ENCODE measurements at regions not wholly inside any gene's neighbourhood (a gene's known extent, or its start where the extent isn't known, plus 50 kb on each side); places are given as distances from the start of the nearest gene placed in this dataset.
"Not testable (repeated sequence)": the region's sequence is repeated elsewhere in the genome, so short reads cannot be mapped to it uniquely, and the experiment has no call there.

DNA sequence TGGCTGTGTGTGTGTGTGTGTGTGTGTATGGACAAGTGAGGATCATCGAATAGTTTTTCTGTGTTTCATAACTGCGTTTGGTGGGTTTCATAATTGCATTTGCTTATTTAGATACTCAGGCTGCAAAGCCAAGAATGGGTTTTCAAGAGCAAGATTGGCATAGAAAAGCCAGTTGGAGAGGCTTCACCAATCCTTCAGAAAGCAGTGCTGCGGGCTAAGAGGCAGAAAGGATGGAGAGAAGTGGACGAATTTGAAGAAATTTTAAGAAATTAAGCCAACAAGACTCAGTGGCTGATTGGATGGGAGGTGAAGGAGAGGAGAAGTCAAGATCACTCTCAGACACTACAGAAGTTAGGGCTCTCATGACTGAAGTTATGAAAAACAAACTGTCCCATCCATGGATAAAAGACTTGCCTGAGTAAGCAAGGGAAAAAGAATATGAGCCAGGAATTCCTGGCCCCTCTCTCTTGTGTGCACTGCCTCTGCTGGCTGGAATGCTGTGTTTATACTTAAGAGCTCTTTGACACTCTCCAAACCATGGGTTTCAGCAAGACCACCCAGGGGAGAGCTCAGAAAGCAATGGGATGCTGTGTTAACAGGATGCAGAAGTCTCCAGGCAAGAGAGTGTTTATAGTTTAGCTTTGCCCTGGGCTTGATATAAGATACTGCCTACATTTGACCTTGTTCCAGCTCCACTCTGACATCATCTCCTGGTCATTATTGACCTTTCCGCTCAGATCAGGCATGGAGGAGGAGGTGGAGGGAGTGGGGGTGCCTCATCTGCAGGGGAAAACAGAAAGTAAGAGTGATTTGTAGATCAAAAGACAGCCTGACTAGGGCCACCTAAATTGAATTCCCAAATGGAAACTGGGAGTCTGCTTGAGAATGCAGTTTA is 232.0 kb upstream of the PLXNA2 start:
- DNase-seq: no peak

DNA sequence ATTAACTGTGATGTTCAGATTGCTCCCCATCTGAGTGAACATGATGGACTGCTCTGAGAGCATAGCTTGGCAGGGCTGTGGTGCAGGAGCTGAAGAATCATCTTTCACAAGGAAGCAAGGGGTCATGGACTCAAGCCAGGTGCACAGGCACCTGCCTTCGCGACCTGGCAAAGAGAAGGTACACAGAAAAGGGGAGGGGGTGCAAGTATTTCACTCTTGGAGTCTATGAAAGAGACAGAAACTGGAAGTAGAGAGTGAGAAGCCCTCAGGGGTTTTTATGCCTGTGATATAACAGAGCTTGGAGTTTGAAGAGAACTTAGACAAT is 232.6 kb upstream of the PLXNA2 start:
- DNase-seq: no peak

DNA sequence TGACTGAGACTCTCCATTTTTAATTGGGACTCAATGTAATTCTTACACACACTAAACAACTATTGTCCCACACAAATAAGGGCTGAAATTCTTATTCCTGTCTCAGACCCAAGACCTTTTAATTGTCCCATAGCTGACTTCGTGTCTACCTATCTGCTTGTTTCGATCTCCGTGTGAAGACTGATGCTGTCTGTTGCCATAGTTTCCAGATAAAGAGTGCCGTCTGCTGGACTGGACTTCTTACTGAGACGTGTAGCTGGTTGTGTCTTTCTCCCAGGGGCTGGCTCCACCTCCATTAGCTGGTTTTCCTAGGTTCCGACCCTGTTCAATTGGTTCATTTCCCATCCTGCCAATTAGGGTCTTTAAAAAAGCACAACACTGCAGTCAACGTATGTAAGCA is 235.3 kb upstream of the PLXNA2 start:
- no peak for DNase-seq

DNA sequence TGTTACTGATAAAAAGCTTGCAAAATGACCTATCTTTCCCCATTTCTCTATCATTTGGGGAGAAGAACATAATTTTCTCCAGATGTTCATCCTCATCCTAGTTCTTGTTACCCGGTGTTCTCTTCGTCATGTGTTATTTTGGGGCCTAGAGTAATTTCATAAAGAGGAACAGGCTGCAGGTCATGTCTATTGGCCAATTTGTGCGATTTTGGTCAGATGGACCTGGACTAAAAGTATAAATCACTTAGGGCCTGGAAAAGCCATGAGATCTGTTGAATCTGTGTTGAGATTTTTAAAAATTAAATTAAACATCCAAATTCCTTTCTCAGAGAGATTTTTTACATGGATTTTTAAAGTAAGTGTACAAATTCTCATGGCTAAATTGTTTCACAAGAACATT is 241.3 kb upstream of the PLXNA2 start:
- no peak for DNase-seq

DNA sequence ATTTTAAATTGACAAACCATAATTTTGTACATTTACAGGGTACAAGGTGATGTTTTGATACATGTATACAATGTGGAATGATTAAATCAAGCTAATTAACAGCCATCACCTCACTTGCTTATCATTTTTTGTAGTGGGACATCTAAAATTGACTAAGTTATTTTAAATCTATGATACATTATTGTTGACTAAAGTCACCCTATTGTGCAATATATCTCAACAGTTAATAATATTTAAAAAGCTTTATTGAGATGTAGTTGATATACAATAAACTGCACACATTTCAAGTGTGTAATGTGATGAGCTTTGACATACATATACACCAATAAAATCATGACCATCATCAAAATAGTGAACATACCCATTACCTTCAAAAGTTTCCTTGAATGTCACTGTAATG is 242.5 kb upstream of the PLXNA2 start:
- no peak for DNase-seq

DNA sequence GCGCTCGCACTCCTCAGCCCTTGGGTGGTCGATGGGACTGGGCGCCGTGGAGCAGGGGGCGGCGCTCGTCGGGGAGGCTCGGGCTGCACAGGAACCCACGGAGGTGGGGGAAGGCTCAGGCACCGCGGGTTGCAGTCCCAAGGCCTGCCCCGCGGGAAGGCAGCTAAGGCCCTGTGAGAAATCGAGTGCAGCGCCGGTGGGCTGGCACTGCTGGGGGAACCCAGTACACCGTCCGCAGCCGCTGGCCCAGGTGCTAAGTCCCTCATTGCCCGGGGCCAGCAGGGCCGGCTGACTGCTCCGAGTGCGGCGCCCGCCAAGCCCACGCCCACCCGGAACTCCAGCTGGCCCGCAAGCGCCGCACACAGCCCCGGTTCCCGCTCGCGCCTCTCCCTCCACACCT is 244.2 kb upstream of the PLXNA2 start:
- DNase-seq: not testable (repeated sequence)

DNA sequence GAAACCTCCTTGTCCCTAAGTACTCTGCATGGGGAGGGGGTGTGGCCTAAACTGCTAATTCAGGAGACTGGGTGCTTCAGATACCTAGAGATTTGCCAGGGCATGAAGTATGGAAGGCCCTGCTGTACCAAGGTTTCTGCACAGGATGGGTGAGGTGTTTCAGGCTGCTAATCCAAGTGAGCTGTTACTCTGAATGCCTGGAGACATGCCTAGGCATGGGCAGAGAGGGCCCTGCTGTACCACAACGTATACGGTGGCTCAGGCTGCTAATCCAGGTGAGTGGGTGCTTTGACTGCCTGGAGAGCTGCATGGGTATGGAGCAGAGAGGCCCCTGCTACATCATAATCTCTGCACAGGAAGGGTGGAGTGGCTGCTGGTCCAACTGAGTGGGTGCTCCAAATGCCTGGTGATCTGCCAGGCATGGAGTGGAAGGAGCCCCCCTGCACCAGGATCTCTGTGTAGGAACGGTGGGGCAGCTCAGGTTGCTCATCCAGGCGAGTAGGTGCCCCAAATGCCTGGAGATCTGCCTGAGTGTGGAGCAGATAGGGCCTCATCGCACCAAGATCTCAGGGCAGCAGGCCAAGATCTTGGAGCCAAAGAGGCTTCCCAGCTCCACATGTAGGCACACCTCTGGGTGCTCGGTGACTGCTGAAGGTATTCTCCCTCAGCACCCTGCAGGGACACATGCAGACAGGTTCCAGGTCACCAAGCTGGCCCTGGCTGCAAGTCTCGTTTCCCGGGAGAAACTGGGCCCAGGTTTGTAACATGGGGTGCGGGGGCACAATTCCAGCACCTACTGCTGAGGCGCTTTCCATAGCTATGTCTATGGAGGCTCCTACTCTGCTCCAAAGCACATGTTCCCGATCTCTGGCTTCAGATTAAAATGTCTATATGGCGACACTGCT is 252.5 kb upstream of the PLXNA2 start:
- no peak for DNase-seq

DNA sequence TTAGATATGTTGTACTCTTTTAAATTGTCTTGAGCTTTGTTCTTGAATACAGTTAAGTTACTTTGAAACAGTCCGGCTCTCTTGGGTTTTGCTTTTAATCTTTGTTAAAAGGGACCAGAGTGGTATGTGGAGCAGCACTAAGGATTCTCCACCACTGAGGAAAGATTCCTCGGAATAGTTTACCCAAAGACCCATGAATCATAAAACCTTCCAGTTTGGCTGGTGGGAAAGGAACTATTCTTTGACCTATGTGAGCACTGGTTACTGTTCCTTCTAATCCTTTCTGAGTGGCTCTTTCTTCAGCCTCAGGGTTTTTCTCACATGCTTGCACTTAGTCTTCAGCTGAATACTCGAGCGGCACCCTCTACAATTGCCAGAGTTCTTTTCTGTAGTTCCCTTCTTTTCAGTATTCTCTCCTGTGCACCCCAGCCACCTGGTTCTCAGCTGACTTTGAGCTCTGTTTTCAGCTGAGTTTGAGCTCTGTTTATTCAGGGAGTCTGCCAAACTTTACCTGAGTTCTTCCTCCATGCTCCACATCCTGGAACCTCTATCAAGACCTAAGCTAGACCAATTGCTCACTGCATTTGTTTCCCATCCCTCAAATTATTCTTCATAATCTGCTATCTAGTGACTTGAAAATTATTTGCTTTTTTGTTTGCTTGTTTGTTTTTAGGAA is 253.8 kb upstream of the PLXNA2 start:
- no peak for DNase-seq

DNA sequence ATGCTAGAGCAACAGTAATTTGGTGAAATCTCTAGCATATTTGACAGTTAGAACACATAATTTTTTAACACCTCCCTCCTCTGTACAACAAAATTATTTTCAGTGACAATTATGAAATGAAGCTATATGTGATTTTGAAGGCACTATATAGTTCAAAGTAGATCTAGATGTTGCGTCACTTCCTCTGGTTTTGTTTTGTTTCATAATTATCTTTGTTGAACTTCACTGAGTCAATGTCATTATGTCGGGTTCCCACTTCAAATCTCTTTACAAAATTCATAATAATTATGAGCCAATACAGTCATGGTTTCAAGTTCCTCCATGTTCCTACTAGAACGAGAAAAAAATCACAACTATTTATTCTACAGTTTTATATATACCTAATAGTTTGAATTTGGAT is 254.8 kb upstream of the PLXNA2 start:
- no peak for DNase-seq

DNA sequence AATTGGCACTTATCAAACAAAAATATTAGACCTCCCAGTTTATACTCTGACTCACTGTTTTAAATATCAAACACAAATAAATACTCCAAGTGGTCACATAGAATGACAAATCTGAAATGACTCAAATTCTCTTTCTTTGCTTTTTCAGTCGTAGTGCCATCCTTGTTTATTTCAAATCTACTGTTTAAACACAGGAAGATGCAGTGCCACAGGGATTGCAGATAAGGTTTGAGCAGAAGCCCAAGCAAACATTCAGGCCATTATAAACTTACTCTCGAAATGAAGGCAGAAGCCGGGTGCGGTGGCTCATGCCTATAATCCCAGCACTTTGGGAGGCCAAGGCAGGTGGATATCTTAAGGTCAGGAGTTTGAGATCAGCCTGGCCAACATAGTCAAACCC is 255.4 kb upstream of the PLXNA2 start:
- DNase-seq: no peak

DNA sequence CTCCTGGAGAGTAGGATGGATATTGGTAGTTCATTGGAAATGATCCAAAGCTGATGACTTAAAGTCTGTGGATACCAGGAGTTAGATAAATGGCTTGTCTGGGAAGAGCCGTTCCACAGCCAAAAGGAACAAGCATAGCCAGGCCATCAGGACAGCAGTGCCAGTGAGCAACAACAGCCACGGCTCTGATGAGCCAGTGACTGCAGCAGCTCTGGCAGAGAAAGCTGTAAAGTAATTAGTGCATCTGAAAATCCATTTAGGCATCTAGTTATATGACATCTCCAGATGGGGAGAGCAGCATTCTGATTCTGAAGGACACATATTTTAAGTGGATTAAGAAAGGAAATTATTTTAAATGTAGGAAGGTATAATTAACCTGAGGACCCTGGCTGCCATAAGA is 256.2 kb upstream of the PLXNA2 start:
- no peak for DNase-seq

DNA sequence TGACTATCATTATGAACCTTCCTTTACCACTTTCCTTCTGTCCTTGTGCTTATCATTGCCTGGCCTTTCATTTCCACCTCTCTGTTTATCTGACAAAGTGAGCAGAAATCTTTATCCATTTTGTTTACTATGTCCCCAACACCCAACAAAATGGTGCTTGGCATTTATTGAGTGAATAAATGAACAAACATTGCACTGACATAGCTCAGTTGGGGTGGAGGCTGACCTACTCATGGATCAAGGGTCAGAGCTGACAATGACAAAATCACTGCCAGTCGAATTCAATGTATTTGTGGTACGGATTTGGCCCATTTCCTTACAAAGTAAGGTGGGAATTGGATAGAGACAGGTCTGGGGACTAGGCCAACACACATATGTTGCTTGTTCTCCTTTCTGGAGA is 257.4 kb upstream of the PLXNA2 start:
- no peak for DNase-seq

DNA sequence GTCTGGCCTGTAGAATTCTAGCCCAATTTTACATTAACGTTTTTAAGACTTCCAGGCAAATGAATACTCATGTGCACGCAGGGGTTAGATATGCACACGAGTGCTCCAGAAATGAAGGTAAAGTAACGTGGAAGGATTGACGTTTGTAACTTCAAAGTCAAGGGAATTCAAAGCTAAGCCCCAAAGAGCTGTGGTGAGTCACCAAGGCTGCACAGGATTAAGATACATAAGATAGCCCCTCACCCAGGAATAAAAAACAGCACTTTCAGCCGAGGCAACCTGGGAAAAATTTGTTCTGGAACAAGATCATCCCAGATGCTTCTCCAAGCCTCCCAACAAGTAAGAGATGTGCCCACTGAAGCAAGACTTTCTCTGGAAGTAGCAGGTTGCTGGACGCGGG is 259.6 kb upstream of the PLXNA2 start:
- no peak for DNase-seq

DNA sequence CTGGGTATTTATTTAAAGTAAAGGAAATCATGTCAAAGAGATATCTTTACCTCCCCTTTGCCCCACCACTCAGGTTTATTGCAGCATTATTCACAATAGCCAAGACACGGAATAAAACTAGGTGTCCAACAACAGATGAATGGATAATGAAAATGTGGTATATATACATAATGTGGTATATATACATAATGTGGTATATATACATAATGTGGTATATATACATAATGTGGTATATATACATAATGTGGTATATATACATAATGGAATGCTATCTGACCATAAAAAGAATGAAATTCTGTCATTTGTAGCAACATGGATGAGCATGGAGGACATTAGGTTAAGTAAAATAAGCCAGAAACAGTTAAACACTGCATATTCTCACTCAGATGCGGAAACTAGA is 262.6 kb upstream of the PLXNA2 start:
- DNase-seq: no peak

DNA sequence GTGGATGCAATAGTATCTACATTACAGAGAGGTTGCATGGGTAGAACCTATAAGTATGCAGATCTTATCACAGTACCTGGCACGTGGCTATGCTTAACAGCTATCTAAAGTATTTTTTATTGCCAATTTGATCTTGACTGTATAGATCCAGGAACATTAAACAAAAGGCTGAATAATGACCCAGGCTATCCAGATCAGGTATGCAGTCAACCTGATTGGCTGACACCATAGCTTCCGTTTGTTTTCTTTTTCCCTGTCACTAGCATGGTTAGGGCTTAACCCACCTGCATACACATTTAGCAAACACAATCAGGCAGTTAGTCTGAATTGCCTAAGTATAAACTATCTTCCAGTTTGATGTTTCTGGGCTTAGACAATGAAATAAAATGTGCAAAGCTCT is 264.9 kb upstream of the PLXNA2 start:
- DNase-seq: no peak

DNA sequence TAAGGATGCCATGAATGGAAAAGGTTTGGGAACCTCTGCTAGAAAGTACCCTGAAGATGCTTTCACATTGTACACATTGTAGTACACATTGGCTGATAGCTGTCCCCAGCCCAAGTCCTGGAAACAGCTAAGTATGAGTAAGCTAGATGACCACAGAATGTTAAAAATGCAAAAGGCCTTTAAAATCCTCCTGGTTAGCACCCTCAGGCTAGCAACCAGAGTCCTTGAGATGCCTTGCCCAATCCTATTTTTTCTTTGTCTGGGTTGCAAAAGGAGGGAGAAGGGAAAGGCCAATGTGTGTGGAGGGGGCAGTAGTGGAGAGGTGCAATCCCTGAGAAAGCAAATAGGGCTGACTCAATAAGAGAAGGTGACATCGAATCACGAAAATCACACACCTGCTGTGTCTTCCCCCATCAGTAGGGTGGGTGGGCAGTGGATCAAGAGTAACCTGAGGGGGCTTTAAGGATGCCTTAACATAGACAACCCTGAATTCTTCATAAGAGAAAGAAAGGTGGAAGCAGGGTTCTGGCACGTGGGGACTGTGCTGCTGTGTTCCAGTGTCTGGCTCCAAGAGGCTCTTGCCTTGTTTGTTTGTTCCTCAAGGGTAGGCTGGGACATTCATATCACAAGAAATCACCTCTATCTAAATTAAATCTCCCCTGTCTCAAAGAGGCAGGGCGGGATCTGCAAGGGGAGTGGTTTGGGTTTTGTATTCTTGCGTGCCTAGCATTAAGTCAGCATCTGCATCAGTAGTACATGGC is 266.2 kb upstream of the PLXNA2 start:
- no peak for DNase-seq

DNA sequence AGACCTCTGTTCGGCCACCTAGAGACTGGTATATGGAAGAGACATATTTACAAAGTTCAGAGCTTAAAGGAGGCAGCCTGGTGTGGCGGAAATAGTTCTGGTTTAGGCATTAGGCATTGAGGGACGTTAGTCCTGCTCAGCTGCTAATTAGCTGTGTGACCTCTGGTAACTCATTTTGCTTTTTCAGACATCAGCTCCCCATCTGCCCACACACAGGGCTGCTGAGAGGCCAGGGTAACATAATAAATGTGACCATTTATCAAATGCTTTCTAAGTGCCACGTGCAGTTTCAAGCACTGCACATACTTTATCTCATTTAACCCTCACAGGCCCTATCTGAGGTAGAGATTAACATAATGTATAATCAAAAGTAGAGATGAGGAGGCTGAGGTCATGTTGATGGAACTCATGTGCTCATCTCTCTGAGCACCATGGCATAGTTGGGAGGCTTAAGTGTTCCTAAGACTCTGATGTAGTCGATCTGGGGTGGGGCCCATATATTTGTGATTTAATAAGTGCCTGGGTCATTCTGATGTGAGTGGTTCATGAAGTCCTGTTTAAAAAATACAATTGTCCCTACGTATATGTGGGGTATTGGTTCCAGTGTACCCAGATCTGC is 267.2 kb upstream of the PLXNA2 start:
- DNase-seq: no peak

DNA sequence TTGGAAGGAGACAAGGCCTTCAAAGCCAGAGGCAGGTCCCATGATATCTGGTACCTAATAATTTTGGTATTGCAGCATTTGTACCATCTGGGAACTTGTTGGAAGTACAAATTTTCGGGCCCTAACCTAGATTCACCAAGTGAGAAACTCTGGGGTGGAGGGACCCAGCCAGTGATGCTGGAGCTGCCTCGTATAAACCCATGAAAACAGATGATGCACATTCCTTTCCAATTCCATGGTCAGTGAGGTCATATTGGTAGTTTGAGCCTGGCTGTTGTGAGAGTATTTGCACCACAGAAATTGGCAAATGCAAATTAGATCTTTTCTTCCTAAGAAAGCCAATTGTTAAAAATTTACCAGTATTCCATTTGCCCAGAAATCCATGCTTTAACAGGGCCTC is 269.6 kb upstream of the PLXNA2 start:
- no peak for DNase-seq

DNA sequence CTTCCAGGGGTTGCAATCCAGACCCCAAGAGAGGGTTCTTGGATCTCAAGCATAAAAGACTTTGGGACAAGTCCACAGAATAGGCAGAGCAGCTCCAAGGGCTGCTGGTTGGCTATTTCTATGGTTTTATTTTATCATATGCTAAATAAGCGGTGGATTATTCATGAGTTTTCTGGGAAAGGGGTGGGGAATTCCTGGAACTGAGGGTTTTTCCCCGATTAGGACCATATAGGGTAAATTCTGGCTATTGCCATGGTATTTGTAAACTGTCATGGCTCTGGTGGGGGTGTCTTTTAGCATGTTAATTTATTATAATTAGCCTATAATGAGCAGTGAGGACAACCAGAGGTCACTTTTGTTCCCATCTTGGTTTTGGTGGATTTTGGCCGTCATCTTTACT is 270.9 kb upstream of the PLXNA2 start:
- DNase-seq: no peak

DNA sequence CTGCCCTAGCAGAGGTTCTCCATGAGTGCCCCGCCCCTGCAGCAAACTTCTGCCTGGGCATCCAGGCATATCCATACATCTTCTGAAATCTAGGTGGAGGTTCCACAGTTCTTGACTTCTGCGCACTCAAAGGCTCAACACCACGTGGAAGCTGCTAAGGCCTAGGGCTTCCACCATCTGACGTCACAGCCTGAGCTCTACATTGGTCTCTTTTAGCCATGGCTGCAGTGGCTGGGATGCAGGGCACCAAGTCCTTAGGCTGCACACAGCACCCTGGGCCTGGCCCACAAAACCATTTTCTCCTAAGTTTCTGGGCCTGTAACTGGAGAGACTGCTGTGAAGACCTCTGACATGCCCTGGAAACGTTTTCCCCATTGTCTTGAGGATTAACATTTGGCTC is 272.6 kb upstream of the PLXNA2 start:
- DNase-seq: no peak

DNA sequence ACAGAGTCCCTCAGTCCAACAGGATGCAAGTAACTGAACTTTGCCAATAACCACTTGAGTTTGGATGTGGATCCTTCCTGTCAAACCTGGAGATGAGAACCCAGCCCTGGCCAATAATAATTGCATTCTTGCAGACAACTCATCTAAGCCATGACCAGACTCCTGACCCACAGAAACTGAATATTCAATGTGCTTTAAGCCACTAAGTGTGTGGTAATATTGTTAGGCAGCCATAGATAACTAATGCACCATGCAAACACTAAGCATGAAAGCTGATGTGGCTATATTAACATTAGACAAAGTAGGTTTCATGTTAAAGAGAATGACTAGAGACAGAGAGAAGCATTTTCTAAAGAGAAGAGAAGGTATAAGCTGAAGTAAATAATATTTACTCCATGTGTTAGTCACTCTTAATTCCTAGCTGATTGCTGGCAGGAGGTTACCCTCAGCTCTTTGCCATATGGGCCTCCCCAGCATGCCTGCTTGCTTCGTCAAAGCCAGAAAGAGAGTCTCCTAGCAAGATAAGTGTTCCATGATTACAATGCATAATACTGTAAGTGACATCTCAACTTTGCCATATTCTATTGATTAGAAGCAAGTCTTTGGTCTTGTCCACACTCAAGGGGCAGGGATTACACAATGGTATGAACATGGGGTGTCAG is 276.4 kb upstream of the PLXNA2 start:
- no peak for DNase-seq

DNA sequence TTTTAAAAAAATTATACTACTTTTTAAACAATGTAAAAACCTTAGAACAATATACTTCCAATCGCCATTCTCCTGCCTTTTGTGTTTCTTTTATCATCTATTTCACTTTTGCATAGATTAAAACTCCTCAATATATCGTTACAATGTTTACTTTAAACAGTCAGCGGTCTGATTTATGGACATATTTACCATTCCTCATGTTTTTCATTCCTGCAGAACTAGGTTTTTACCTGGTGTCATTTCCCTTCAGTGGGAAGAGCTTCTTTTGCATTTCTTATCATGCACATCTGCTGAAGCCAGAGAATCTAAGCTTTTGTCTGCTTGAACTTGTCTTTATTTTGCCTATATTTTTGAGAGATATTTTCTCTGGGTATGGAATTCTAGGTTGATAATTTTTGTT is 277.4 kb upstream of the PLXNA2 start:
- DNase-seq: no peak

Measured in activated CD4-positive, alpha-beta T cell treated with anti-CD3 and anti-CD28 coated beads, Interleukin-2, amount 50 U/mL, for 4 hours (primary cell).